H1 (cell line): ENCODE measurements at regions not wholly inside any gene's neighbourhood (a gene's known extent, or its start where the extent isn't known, plus 50 kb on each side); places are given as distances from the start of the nearest gene placed in this dataset.

Experiments used
- CTCF ChIA-PET: fragments of 300-600 bp; sonication (Branson Sonifier 250); formaldehyde crosslinking; loops from one replicate; lab custom pipeline; 2021; ENCODE audit not compliant: partially characterized antibody; lab: Charles Lee
- POLR2A ChIA-PET: fragments of 300-600 bp; sonication (Branson Sonifier 250); formaldehyde crosslinking; loops from one replicate; lab custom pipeline; 2021; ENCODE audit warnings: inconsistent platforms; ENCODE audit not compliant: partially characterized antibody; lab: Charles Lee
- DNase-seq, 2 experiments: peaks; one replicate each; pipeline versions ENCODE4 v3.0.0 to v3.0.0-alpha.2; 2010 to 2022; ENCODE audit warnings: low spot score in 2 of 2, low read depth in 1 of 2, mixed read lengths in 1 of 2
- FAIRE-seq: peaks from 2 replicates; lab custom pipeline; 2011; peaks lifted over from hg19 to GRCh38; lab: Jason Lieb, UNC
- H2AFZ ChIP-seq: 2 replicates; pipeline ENCODE4 v1.8.1; 2012; ENCODE audit warnings: low read length, inconsistent platforms
- H2AK5ac ChIP-seq: 2 replicates; pipeline ENCODE4 v1.6.1; 2013; ENCODE audit warnings: low read depth, low read length
- H2BK120ac ChIP-seq: replicated peaks from 2 replicates; pipeline ENCODE3; 2013; ENCODE audit warnings: low read depth, low read length, inconsistent platforms
- H2BK12ac ChIP-seq: 2 replicates; pipeline ENCODE4 v1.6.1; 2013; ENCODE audit warnings: low read depth, low read length
- H2BK15ac ChIP-seq: 2 replicates; pipeline ENCODE4 v1.6.1; 2013; ENCODE audit warnings: low read length
- H2BK20ac ChIP-seq: 2 replicates; pipeline ENCODE4 v1.6.1; 2013; ENCODE audit warnings: low read length
- H2BK5ac ChIP-seq: 2 replicates; pipeline ENCODE4 v1.6.1; 2013; ENCODE audit warnings: low read depth, low read length
- H3K14ac ChIP-seq: 2 replicates; pipeline ENCODE4 v1.6.1; 2013; ENCODE audit warnings: inconsistent platforms; ENCODE audit not compliant: insufficient read length
- H3K18ac ChIP-seq: 2 replicates; pipeline ENCODE4 v1.6.1; 2013; ENCODE audit warnings: low read length; ENCODE audit errors: extremely low read depth
- H3K23ac ChIP-seq: 2 replicates; pipeline ENCODE4 v1.6.1; 2013; ENCODE audit warnings: inconsistent platforms; ENCODE audit not compliant: insufficient read length
- H3K23me2 ChIP-seq: 2 replicates; pipeline ENCODE4 v1.6.1; 2013; ENCODE audit warnings: low read depth, low read length
- H3K27ac ChIP-seq: 2 replicates; pipeline ENCODE4 v1.6.1; 2011; ENCODE audit warnings: low read depth, low read length, inconsistent platforms
- H3K27me3 ChIP-seq, 4 experiments: replicated peaks in 1 of 4; 1 replicate in 1 of 4; 2 replicates in 3 of 4; pipeline versions ENCODE4 v1.6.1 to v1.8.1; 2011 to 2013; ENCODE audit warnings: low read length in 3 of 4, mild to moderate bottlenecking in 3 of 4, inconsistent platforms in 2 of 4, mixed read lengths in 2 of 4, moderate library complexity in 1 of 4; ENCODE audit not compliant: control insufficient read depth in 3 of 4, insufficient read depth in 3 of 4; ENCODE audit errors: extremely low read depth in 1 of 4
- H3K36me3 ChIP-seq, 4 experiments: 2 replicates each; pipeline versions ENCODE4 v1.6.1 to v1.8.1; 2011 to 2013; ENCODE audit warnings: mild to moderate bottlenecking in 4 of 4, low read length in 3 of 4, moderate library complexity in 2 of 4, control low read depth in 1 of 4, inconsistent platforms in 1 of 4; ENCODE audit not compliant: insufficient read depth in 4 of 4, control insufficient read depth in 2 of 4
- H3K4ac ChIP-seq: replicated peaks from 2 replicates; pipeline ENCODE3; 2013; ENCODE audit warnings: low read length, low read depth, mixed read lengths, inconsistent platforms; ENCODE audit not compliant: insufficient read length
- H3K4me1 ChIP-seq, 4 experiments: replicated peaks in 1 of 4; 1 replicate in 1 of 4; 2 replicates in 3 of 4; pipeline versions ENCODE4 v1.6.1 to v1.8.1; 2011 to 2013; ENCODE audit warnings: low read length in 3 of 4, inconsistent platforms in 2 of 4, mixed read lengths in 1 of 4; ENCODE audit not compliant: insufficient read depth in 4 of 4, control insufficient read depth in 3 of 4
- H3K4me2 ChIP-seq, 2 experiments: 2 replicates each; pipeline versions ENCODE4 v1.6.1 to v1.8.1; 2011 to 2013; ENCODE audit warnings: low read depth in 2 of 2, low read length in 2 of 2, control low read depth in 1 of 2, inconsistent platforms in 1 of 2, mild to moderate bottlenecking in 1 of 2; ENCODE audit not compliant: insufficient read depth in 1 of 2
- H3K4me3 ChIP-seq, 4 experiments: fragments of 200-600, 300-600 bp in 1 of 4; sonication (generic), shearing (Covaris generic), sonication (Bioruptor Twin) in 1 of 4; 2 replicates each; pipeline versions ENCODE4 v1.5.1 to v1.8.1; 2011 to 2016; ENCODE audit warnings: low read length in 4 of 4, low read depth in 3 of 4, control low read depth in 2 of 4, inconsistent platforms in 2 of 4, mild to moderate bottlenecking in 2 of 4, mixed read lengths in 1 of 4, moderate library complexity in 1 of 4; ENCODE audit not compliant: insufficient read depth in 2 of 4; ENCODE audit errors: extremely low read depth in 1 of 4
- H3K56ac ChIP-seq: replicated peaks from 2 replicates; pipeline ENCODE3; 2013; ENCODE audit warnings: low read depth, mild to moderate bottlenecking, mixed read lengths, low read length, inconsistent platforms; ENCODE audit not compliant: insufficient read length
- H3K79me1 ChIP-seq: 2 replicates; pipeline ENCODE4 v1.6.1; 2013; ENCODE audit warnings: low read depth, low read length, control low read depth
- H3K79me2 ChIP-seq, 2 experiments: 2 replicates each; pipeline versions ENCODE4 v1.6.1 to v1.8.1; 2012 to 2013; ENCODE audit warnings: low read length in 2 of 2, mild to moderate bottlenecking in 2 of 2, inconsistent platforms in 1 of 2; ENCODE audit not compliant: insufficient read depth in 2 of 2, control insufficient read depth in 1 of 2
- H3K9ac ChIP-seq, 4 experiments: replicated peaks in 1 of 4; 1 replicate in 1 of 4; 2 replicates in 3 of 4; pipeline versions ENCODE4 v1.6.1 to v1.8.1; 2011 to 2013; ENCODE audit warnings: low read depth in 3 of 4, low read length in 3 of 4, control low read depth in 2 of 4, mild to moderate bottlenecking in 2 of 4, moderate library complexity in 2 of 4, inconsistent platforms in 1 of 4; ENCODE audit errors: extremely low read depth in 1 of 4
- H3K9me3 ChIP-seq, 2 experiments: 2 replicates each; pipeline versions ENCODE4 v1.6.1 to v1.8.1; 2012 to 2013; ENCODE audit warnings: mild to moderate bottlenecking in 2 of 2, moderate library complexity in 2 of 2, control low read depth in 1 of 2, inconsistent platforms in 1 of 2, low read depth in 1 of 2, low read length in 1 of 2, mixed read lengths in 1 of 2; ENCODE audit not compliant: insufficient read depth in 2 of 2
- H4K20me1 ChIP-seq, 2 experiments: replicated peaks in 1 of 2; 2 replicates each; pipeline versions ENCODE3 to v1.8.1; 2011 to 2013; ENCODE audit warnings: inconsistent platforms in 2 of 2, low read length in 2 of 2, mild to moderate bottlenecking in 1 of 2; ENCODE audit not compliant: insufficient read depth in 2 of 2, control insufficient read depth in 1 of 2
- H4K5ac ChIP-seq: 2 replicates; pipeline ENCODE4 v1.6.1; 2013; ENCODE audit warnings: low read length, low read depth, mixed read lengths, inconsistent platforms; ENCODE audit not compliant: insufficient read length
- H4K8ac ChIP-seq: 2 replicates; pipeline ENCODE4 v1.8.0; 2013; ENCODE audit warnings: mild to moderate bottlenecking, moderate library complexity, low read length, inconsistent platforms; ENCODE audit not compliant: insufficient read depth; ENCODE audit errors: extremely low read depth
- H4K91ac ChIP-seq: replicated peaks from 2 replicates; pipeline ENCODE3; 2013; ENCODE audit warnings: low read length, mixed read lengths, inconsistent platforms; ENCODE audit not compliant: insufficient read length
- FOSL1 ChIP-seq: IDR thresholded peaks from 2 replicates; pipeline ENCODE4 v1.6.1; 2011; ENCODE audit warnings: mild to moderate bottlenecking, low read depth, low read length, moderate library complexity; ENCODE audit not compliant: insufficient read depth
- RAD21 ChIP-seq, 2 experiments: IDR thresholded peaks in 1 of 2; conservative IDR thresholded peaks in 1 of 2; 2 replicates each; pipeline ENCODE4 v1.6.1; 2011; ENCODE audit warnings: low read depth in 2 of 2, low read length in 2 of 2, improper control_type of control experiment in 1 of 2, inconsistent platforms in 1 of 2, mild to moderate bottlenecking in 1 of 2, moderate library complexity in 1 of 2
- SRF ChIP-seq: IDR thresholded peaks from 2 replicates; pipeline ENCODE4 v1.6.1; 2011; ENCODE audit warnings: mild to moderate bottlenecking, low read depth, low read length, moderate library complexity
- WGBS, 2 experiments: shearing (Covaris generic) in 1 of 2; methylation state at CpG; one replicate each; pipeline versions ENCODE4 v1.1.6 to v1.1.7; 2013 to 2015; ENCODE audit warnings: low lambda C conversion rate in 2 of 2, mixed read lengths in 2 of 2, inconsistent platforms in 1 of 2, low coverage in 1 of 2, missing lambda C conversion rate in 1 of 2; ENCODE audit not compliant: insufficient replicate concordance in 2 of 2, insufficient coverage in 1 of 2, insufficient read length in 1 of 2; ENCODE audit errors: extremely low coverage in 1 of 2, missing lambda C conversion rate in 1 of 2; 5-methylcytosine and 5-hydroxymethylcytosine counted together
- TF ChIP-seq, protein P1 (sequence below), 3 experiments: IDR thresholded peaks; 1 replicate in 2 of 3; 2 replicates in 1 of 3; pipeline versions ENCODE4 v1.5.1 to v1.6.1; 2011; ENCODE audit warnings: low read length in 3 of 3, mild to moderate bottlenecking in 3 of 3, inconsistent platforms in 2 of 3, low read depth in 1 of 3, moderate library complexity in 1 of 3; ENCODE audit not compliant: insufficient read depth in 1 of 3; ENCODE audit errors: control extremely low read depth in 1 of 3

DNA sequence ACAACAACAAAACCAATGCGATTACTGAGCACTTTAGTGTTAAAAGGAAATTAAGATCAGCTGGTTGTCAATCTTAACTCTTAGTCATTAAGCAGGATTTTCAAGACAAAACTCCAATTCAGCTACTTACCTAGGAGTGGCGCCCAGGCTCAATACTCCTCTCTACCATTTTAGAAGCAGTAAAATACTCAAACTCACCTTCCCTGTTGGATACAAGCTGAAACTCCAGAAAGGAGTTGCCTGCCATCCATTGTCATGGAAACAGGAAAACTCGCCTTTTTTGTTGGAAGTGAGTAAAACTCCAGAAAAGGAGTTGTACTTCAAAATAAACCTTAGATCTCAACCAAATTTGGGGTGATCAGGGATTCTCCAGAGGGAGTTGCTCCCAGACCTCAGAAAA, 127.0 kb upstream of the F3 start:
- H2BK5ac ChIP-seq: no peak overlapping the region
- no peak overlapping the region for H3K23ac ChIP-seq
- no peak overlapping the region for H2BK12ac ChIP-seq
- TF ChIP-seq, protein P1, sequence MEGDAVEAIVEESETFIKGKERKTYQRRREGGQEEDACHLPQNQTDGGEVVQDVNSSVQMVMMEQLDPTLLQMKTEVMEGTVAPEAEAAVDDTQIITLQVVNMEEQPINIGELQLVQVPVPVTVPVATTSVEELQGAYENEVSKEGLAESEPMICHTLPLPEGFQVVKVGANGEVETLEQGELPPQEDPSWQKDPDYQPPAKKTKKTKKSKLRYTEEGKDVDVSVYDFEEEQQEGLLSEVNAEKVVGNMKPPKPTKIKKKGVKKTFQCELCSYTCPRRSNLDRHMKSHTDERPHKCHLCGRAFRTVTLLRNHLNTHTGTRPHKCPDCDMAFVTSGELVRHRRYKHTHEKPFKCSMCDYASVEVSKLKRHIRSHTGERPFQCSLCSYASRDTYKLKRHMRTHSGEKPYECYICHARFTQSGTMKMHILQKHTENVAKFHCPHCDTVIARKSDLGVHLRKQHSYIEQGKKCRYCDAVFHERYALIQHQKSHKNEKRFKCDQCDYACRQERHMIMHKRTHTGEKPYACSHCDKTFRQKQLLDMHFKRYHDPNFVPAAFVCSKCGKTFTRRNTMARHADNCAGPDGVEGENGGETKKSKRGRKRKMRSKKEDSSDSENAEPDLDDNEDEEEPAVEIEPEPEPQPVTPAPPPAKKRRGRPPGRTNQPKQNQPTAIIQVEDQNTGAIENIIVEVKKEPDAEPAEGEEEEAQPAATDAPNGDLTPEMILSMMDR (IDR thresholded peaks at IDR 0.05; ENCODE audit: control extremely low read depth in 1 of 3, insufficient read depth in 1 of 3, low read depth in 1 of 3, low read length in 3 of 3): peak in 1 of 3 experiments; percentile 7; a peak in 1 of 4 replicates
- peak; percentile 19 to 27; a peak in 1 of 4 replicates for TF ChIP-seq RAD21 (IDR thresholded peaks at IDR 0.05 in 1 of 2, conservative IDR thresholded peaks at IDR 0.05 in 1 of 2; ENCODE audit: low read depth in 2 of 2, low read length in 2 of 2)
- TF ChIP-seq FOSL1: no peak
- TF ChIP-seq SRF: no peak
- H2AK5ac ChIP-seq: no peak overlapping the region
- no peaks in the 10 kb centered on the region for H3K23me2 ChIP-seq
- H2AFZ ChIP-seq: no peak overlapping the region
- no peak overlapping the region for H4K8ac ChIP-seq
- no peak overlapping the region for H3K27ac ChIP-seq
- H3K79me1 ChIP-seq: no peaks in the 10 kb centered on the region
- H3K4ac ChIP-seq: no peak overlapping the region
- CTCF ChIA-PET: interaction anchor here (0.9 to 2.5 kb wide), 9 partner anchors 9 to 140 kb away, joined by 3 to 8 read pairs (median 4); no protein-coding TSS in a partner anchor
- no peaks in the 10 kb centered on the region for H4K20me1 ChIP-seq
- H3K36me3 ChIP-seq: no peaks in the 10 kb centered on the region; a peak in 1 of 8 replicates
- peaks cover 0 to 12% (median 9%) of the 10 kb centered on the region in 4 experiments; a peak in 6 of 7 replicates for H3K4me1 ChIP-seq
- FAIRE-seq (no peak), DNase-seq (peak in 1 of 2 experiments; percentile 27)
- WGBS, 2 experiments: 64% methylated on average over 3 of the region's 3 CpGs; no CpG with 5 or more reads in 1 of the 2 experiments
- no peak overlapping the region for H3K14ac ChIP-seq
- H3K4me2 ChIP-seq: no peak overlapping the region
- H3K18ac ChIP-seq: no peak overlapping the region
- H2BK120ac ChIP-seq: no peak overlapping the region
- no peak overlapping the region for H4K5ac ChIP-seq
- POLR2A ChIA-PET: interaction anchor here (0.8 to 1.1 kb wide), 2 partner anchors 12 to 13 kb away, joined by 3 read pairs; no protein-coding TSS in a partner anchor
- no peak overlapping the region for H4K91ac ChIP-seq
- no peaks in the 10 kb centered on the region for H3K79me2 ChIP-seq
- no peak overlapping the region for H3K4me3 ChIP-seq
- no peak overlapping the region for H3K9ac ChIP-seq
- H2BK20ac ChIP-seq: no peak overlapping the region
- peaks cover 0 to 1% (median 0%) of the 10 kb centered on the region in 4 experiments; a peak in 1 of 7 replicates for H3K27me3 ChIP-seq
- no peaks in the 10 kb centered on the region for H3K9me3 ChIP-seq
- H2BK15ac ChIP-seq: no peak overlapping the region
- H3K56ac ChIP-seq: no peak overlapping the region
